ENCODE measurements at regions not wholly inside any gene's neighbourhood (a gene's known extent, or its start where the extent isn't known, plus 50 kb on each side); places are given as distances from the start of the nearest gene placed in this dataset.

GRCh38 chr14:83101846-83102245 lies 1568.2 kb upstream of the SEL1L start:
- no peak for DNase-seq (ENCODE audit: low read depth, low spot score)
- Mint-ChIP-seq H3K27ac (ENCODE audit: unreplicated experiment) (no peak overlapping the region), H3K27me3 (ENCODE audit: low read depth) (no peaks in the 10 kb centered on the region), H3K9me3 (peaks cover 2% of the 10 kb centered on the region), H3K36me3 (ENCODE audit: low read depth) (no peaks in the 10 kb centered on the region), H3K4me3 (no peak overlapping the region), H3K4me1 (no peaks in the 10 kb centered on the region)
- TF ChIP-seq CTCF (conservative IDR thresholded peaks at IDR 0.05): no peak

- H3K4me3 Mint-ChIP-seq: no peak overlapping the region
- no peaks in the 10 kb centered on the region for H3K9me3 Mint-ChIP-seq
- no peak for DNase-seq (ENCODE audit: low read depth, low spot score)
- no peaks in the 10 kb centered on the region for H3K36me3 Mint-ChIP-seq (ENCODE audit: low read depth)
- no peak overlapping the region for H3K27ac Mint-ChIP-seq (ENCODE audit: unreplicated experiment)
- no peaks in the 10 kb centered on the region for H3K4me1 Mint-ChIP-seq
- no peak for TF ChIP-seq CTCF (conservative IDR thresholded peaks at IDR 0.05)
- H3K27me3 Mint-ChIP-seq (ENCODE audit: low read depth): no peaks in the 10 kb centered on the region
Measured at GRCh38 chr14:83118029-83118428, 1584.4 kb upstream of the SEL1L start.

GRCh38 chr14:83120187-83120586 lies 1586.5 kb upstream of the SEL1L start:
- Mint-ChIP-seq H3K36me3 (ENCODE audit: low read depth) (no peaks in the 10 kb centered on the region), H3K27me3 (ENCODE audit: low read depth) (no peaks in the 10 kb centered on the region), H3K9me3 (no peaks in the 10 kb centered on the region), H3K27ac (ENCODE audit: unreplicated experiment) (no peak overlapping the region), H3K4me1 (peaks cover 6% of the 10 kb centered on the region), H3K4me3 (no peak overlapping the region)
- no peak for DNase-seq (ENCODE audit: low read depth, low spot score)
- no peak for TF ChIP-seq CTCF (conservative IDR thresholded peaks at IDR 0.05)

- TF ChIP-seq CTCF (conservative IDR thresholded peaks at IDR 0.05): no peak
- no peak for DNase-seq (ENCODE audit: low read depth, low spot score)
- Mint-ChIP-seq H3K4me1 (peaks cover 7% of the 10 kb centered on the region), H3K4me3 (no peak overlapping the region), H3K27me3 (ENCODE audit: low read depth) (no peaks in the 10 kb centered on the region), H3K36me3 (ENCODE audit: low read depth) (no peaks in the 10 kb centered on the region), H3K9me3 (no peaks in the 10 kb centered on the region), H3K27ac (ENCODE audit: unreplicated experiment) (no peak overlapping the region)
Measured at GRCh38 chr14:83126076-83126475, 1592.4 kb upstream of the SEL1L start.

- no peak for TF ChIP-seq CTCF (conservative IDR thresholded peaks at IDR 0.05)
Measured at GRCh38 chr14:83128783-83129182, 1595.1 kb upstream of the SEL1L start.

GRCh38 chr14:83129496-83129895 lies 1595.8 kb upstream of the SEL1L start:
- Mint-ChIP-seq H3K27ac (ENCODE audit: unreplicated experiment) (no peak overlapping the region), H3K4me1 (peaks cover 7% of the 10 kb centered on the region), H3K4me3 (no peak overlapping the region), H3K36me3 (ENCODE audit: low read depth) (no peaks in the 10 kb centered on the region), H3K27me3 (ENCODE audit: low read depth) (no peaks in the 10 kb centered on the region), H3K9me3 (no peaks in the 10 kb centered on the region)
- no peak for TF ChIP-seq CTCF (conservative IDR thresholded peaks at IDR 0.05)
- no peak for DNase-seq (ENCODE audit: low read depth, low spot score)

More at GRCh38 chr14:83128783-83129182, 1595.1 kb upstream of the SEL1L start:
- no peak for DNase-seq (ENCODE audit: low read depth, low spot score)
- Mint-ChIP-seq H3K27ac (ENCODE audit: unreplicated experiment) (no peak overlapping the region), H3K4me1 (peaks cover 7% of the 10 kb centered on the region), H3K9me3 (no peaks in the 10 kb centered on the region), H3K36me3 (ENCODE audit: low read depth) (no peaks in the 10 kb centered on the region), H3K4me3 (no peak overlapping the region), H3K27me3 (ENCODE audit: low read depth) (no peaks in the 10 kb centered on the region)
